GF-D8 (cell line): ENCODE measurements at regions not wholly inside any gene's neighbourhood (a gene's known extent, or its start where the extent isn't known, plus 50 kb on each side); places are given as distances from the start of the nearest gene placed in this dataset.

Source experiments
- DNase-seq: peaks from one replicate; lab custom pipeline; 2025; lab: John Stamatoyannopoulos, UW

- DNase-seq: no peak
Observed at GRCh38 chr1:98480271-98480670, 181.2 kb upstream of the SNX7 start.

GRCh38 chr1:98478121-98478520, 183.4 kb upstream of the SNX7 start:
- DNase-seq: no peak

DNA sequence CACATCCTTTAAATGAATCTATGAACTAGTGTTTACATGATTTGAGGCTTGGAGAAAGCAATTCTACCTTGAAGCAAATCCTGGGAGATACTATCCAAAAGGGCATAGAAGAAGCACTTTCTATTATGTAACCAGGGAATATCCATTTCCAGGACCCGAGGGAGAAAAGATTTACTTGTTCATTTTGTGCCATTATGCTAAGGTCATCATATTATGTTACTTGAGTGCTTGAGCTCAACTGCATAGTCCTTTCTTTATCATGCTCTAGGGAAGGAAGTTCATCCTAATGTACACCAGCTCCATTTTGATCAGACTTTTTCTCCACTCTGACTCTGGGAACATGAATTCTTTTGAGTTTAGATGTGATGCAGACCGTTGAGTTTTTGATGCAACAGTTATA, 188.6 kb upstream of the SNX7 start:
- no peak for DNase-seq

GRCh38 chr1:98471633-98472032, 189.9 kb upstream of the SNX7 start:
- DNase-seq: no peak

- peak; percentile 12 for DNase-seq
Observed at GRCh38 chr1:98468111-98468717, 193.3 kb upstream of the SNX7 start.

GRCh38 chr1:98467586-98467985, 193.9 kb upstream of the SNX7 start:
- no peak for DNase-seq

DNA sequence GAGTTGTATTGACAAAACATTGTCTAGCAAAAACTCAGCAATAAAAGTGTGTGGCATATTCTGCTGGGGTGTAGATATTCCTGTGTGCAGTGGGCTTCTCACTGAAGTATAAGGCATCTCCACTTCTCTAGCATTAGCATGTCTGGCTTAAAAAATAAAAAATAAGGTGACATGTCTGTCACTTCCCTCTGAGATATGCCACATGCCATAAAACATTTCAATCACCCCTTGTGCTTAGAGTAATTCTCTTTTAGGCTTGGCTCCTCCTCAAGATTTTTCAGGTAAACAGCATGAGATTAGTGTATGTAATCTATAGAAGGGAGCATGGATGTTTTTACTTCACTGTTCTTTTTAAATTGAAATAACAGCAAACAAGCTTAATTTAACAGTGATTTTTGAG, 194.4 kb upstream of the SNX7 start:
- DNase-seq: no peak

DNA sequence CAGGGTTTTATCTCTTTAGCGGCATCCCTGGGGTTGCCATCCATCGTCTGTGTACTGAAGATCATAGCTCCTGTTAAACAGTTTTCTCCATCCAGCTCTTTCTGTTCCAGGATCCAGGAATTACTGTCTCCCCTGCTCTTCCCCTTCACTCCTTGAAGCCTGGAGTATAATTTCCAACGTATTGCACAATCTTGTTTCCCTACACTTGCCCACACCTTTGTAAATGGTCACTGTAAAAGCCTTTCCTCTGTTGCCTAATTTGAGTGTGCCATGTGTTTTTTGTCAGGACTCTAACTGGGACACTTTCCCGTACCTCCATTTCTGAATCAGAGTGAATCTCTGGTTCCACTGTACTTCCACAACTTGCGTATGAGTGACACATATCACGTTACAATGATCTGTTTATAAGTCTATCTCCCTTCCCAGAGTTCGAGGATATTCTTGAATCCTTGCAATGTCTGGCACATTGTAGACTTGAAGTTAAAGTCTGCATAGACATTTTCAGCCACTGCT, 199.6 kb upstream of the SNX7 start:
- DNase-seq: no peak

DNA sequence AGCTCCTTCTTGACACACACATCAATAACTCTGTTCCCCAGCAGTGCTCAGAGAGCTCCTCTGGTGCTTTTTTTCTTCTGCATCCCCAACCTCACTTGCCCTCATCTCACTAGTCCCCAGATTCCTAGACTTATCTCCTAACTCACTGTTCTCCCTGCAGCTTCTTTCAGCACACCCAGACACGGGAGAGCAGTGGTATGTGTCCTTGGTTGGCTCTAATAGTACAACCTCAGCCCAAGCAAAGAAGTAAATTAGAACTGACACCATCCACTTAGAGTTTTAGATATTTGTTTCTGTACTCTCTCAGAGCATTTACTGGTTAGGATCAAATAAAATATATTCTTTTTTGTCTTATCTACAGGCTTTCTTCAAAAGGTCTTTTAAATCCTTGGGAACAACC, 201.4 kb upstream of the SNX7 start:
- no peak for DNase-seq

GRCh38 chr1:98459486-98459870, 202.0 kb upstream of the SNX7 start:
- no peak for DNase-seq

GRCh38 chr1:98458511-98459485, 202.7 kb upstream of the SNX7 start:
- DNase-seq: no peak

GRCh38 chr1:98457248-98457647, 204.3 kb upstream of the SNX7 start:
- no peak for DNase-seq

DNA sequence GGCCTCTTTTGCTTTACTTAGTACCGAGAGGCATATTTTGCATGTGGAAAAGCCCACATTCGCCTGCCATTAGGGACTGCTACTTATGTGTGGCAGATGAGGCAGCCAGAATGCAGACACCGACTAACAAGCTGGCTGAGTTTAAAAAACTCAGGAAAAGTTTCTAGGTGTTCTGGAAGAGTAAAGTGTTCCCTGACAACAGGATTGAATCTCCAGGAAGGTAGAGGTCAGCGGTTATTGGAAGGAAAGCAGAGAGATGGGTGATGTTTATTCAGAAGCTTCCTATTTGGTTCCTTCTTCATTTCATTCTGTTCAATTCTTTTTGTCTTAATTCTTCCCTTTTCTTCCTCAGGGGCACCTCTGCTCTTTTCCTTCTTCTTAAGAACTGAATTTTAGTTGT, 206.9 kb upstream of the SNX7 start:
- no peak for DNase-seq

DNA sequence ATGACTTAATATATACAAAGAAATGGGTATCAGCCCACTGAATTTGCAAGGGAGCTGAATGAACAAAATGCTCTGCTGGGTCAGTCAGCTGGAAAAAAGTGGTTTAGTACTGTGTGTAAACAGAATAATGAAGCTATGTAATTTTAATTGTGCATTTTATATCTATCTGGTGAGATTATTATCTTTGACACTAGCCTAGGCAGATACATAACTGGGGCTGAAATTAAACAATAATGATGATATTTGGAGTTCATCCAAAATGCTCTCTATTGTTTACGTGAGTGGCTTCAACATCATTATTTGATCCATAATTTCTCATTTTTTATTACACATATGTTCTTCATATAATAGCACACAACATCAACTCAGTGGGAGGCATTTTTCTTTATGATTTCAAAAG, 208.5 kb upstream of the SNX7 start:
- no peak for DNase-seq

- no peak for DNase-seq
Observed at GRCh38 chr1:98452162-98452561, 209.4 kb upstream of the SNX7 start.

DNA sequence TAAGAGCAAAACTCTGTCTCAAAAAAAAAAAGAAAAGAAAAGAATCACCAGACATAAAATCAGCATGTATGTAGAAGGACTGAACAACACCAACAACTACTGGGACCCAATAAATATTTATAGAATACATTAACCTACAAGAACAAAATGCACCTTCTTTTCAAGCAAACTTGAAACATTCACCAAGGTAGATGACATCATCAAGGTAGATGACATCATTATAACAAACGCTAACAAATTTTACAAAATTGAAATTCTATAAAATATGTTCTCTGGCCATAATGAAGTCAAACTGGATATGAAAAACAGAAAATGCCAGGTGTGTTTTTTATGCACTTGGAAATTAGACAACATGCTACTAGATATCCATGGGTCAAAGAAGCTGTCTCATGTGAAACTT, 220.2 kb upstream of the SNX7 start:
- no peak for DNase-seq

DNA sequence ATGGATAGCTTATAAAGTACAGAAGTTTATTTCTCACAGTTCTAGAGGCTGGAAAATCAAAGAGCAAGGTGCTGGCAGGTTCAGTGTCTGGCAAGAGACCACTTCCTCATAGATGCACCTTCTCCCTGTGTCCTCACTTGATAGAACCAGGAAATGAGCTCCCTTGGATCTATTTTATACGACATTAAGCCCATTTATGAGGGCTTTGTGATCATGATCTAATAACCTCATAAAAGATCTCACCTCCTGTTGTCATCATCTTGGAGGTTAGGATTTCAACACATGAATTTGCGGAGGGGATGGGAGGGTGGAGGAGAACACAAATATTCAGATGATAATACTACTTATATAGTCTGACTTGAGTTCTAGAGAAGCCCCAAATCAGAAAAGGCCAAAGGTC, 222.1 kb upstream of the SNX7 start:
- no peak for DNase-seq

DNA sequence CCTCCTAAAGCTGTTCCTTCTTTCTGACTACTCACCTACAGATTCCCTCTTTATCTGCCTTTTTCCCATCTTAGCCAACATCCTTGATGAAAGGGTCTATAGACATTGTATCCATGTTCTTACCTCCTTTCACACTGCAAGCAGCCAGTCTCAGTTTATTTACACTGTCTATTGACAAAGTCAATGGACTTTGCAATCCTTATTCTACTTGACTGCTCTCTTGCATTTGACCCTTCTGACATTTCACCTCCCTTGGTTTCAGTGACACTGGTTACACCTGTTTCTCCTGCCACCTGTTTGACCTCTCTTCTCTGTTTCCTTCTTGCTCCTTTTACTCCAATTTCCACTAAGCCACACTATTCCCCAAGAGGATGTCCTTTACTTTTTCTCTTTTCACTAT, 224.0 kb upstream of the SNX7 start:
- DNase-seq: no peak

DNA sequence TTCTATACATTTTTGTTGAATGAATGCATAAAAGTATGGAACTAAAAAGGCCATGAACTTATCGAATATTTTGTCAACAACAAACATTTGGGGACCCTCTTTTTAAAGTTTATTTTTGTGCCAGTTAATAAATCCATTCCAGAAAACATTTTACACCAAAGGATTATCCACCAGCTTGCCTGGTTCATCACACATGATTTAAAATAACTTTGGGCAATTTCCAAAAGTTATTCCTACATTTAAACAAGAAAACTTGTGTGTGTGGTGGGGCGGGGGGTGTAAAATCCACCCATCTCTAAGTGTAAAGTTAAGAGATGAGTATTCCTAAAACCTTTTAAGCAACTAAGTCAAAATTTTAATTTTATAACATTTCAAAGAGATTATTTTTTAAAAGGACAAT, 224.5 kb upstream of the SNX7 start:
- DNase-seq: no peak

DNA sequence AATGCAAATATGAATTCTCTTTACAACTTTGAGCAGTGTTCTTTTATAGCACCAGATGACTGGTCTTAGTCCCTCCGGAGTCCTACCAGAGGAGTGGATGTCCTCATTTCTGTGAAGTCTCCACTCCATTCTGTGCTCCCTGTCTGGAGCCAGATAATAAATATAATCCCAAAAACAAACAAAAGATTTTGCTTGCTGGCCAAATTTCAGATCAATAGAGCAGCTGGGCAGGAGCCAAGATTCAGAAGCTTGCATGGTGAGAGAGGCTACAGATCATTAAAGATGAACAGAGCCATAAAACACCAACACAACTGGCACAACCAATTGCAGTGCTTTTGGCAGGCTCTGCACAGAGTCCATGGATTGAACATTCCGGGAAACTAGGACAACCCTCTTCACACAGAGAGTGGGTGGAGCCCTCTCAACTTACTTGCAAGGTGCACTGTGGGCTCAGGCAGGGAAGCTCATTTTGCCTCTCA, 231.5 kb upstream of the SNX7 start:
- no peak for DNase-seq

GRCh38 chr1:98428864-98429263, 232.7 kb upstream of the SNX7 start:
- no peak for DNase-seq

DNA sequence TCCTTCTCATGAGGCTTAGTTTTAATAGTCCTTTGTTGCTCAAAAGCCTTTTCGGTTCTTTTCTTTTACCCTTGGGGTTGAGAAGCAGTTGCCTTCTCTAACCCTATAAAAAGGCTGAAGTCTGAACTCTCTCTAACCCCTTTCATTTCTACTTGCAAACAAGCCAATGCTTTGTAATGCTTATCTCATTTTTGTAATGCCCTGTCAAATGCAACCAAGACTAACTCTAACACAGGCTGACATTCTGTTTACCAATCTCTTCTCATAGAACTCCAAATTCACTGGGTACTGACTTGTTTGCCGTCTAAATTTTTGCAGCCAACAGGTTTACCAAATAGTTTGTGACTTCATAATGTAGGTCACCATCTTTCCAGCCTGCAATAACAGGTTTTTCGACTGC, 233.9 kb upstream of the SNX7 start:
- DNase-seq: no peak

GRCh38 chr1:98426092-98426491, 235.4 kb upstream of the SNX7 start:
- DNase-seq: no peak
